ENCODE measurements at regions not wholly inside any gene's neighbourhood (a gene's known extent, or its start where the extent isn't known, plus 50 kb on each side); places are given as distances from the start of the nearest gene placed in this dataset.
"Not testable (repeated sequence)": the region's sequence is repeated elsewhere in the genome, so short reads cannot be mapped to it uniquely, and the experiment has no call there.

GRCh38 chr4:75289914-75290582 is 224.2 kb downstream of the RCHY1 start:
- TF ChIP-seq CTCF (conservative IDR thresholded peaks at IDR 0.05; ENCODE audit: control insufficient read depth, insufficient read depth, low read depth, low read length), result peak; percentile 32

GRCh38 chr4:75287738-75288517 is 226.3 kb downstream of the RCHY1 start:
- no peak for DNase-seq (ENCODE audit: low read depth)
- no peak for TF ChIP-seq CTCF (conservative IDR thresholded peaks at IDR 0.05; ENCODE audit: control insufficient read depth, insufficient read depth, low read depth, low read length)
- no peak overlapping the region for H3K4me3 ChIP-seq (ENCODE audit: control insufficient read depth, low read depth, low read length)

More at GRCh38 chr4:75289914-75290582, 224.2 kb downstream of the RCHY1 start:
- H3K4me3 ChIP-seq (ENCODE audit: control insufficient read depth, low read depth, low read length), result no peak overlapping the region
- peak; percentile 28 for DNase-seq (ENCODE audit: low read depth)

GRCh38 chr4:75285837-75286236 is 228.4 kb downstream of the RCHY1 start:
- no peak for TF ChIP-seq CTCF (conservative IDR thresholded peaks at IDR 0.05; ENCODE audit: control insufficient read depth, insufficient read depth, low read depth, low read length)
- no peak for DNase-seq (ENCODE audit: low read depth)
- H3K4me3 ChIP-seq (ENCODE audit: control insufficient read depth, low read depth, low read length), result no peak overlapping the region

GRCh38 chr4:75284831-75285230 is 229.4 kb downstream of the RCHY1 start:
- DNase-seq (ENCODE audit: low read depth), result no peak
- no peak overlapping the region for H3K4me3 ChIP-seq (ENCODE audit: control insufficient read depth, low read depth, low read length)
- TF ChIP-seq CTCF (conservative IDR thresholded peaks at IDR 0.05; ENCODE audit: control insufficient read depth, insufficient read depth, low read depth, low read length), result no peak

GRCh38 chr4:75280461-75280860 is 233.7 kb downstream of the RCHY1 start:
- H3K4me3 ChIP-seq (ENCODE audit: control insufficient read depth, low read depth, low read length); DNase-seq (ENCODE audit: low read depth): not testable (repeated sequence)

- no peak for DNase-seq (ENCODE audit: low read depth)
- H3K4me3 ChIP-seq (ENCODE audit: control insufficient read depth, low read depth, low read length), result no peak overlapping the region
- no peak for TF ChIP-seq CTCF (conservative IDR thresholded peaks at IDR 0.05; ENCODE audit: control insufficient read depth, insufficient read depth, low read depth, low read length)
Measured at GRCh38 chr4:75259306-75259705, 254.9 kb downstream of the RCHY1 start.

GRCh38 chr4:75255261-75255660 is 258.9 kb downstream of the RCHY1 start:
- H3K4me3 ChIP-seq (ENCODE audit: control insufficient read depth, low read depth, low read length), result no peak overlapping the region
- TF ChIP-seq CTCF (conservative IDR thresholded peaks at IDR 0.05; ENCODE audit: control insufficient read depth, insufficient read depth, low read depth, low read length), result no peak
- DNase-seq (ENCODE audit: low read depth), result no peak

Data from fibroblast of mammary gland (primary cell).